K562 (cell line): ENCODE measurements at regions not wholly inside any gene's neighbourhood (a gene's known extent, or its start where the extent isn't known, plus 50 kb on each side); places are given as distances from the start of the nearest gene placed in this dataset.

ENCODE experiments used
- ATAC-seq: fragments of 200-7000 bp; cut with Tn5 transposase; 3 replicates; pipeline ENCODE4 v1.9.1; 2020; ENCODE audit warnings: moderate library complexity
- BruUV-seq: library from RNA; stranded (reverse); fragments of 400-500 nt; replicated peaks from 2 replicates; lab custom pipeline; 2021; lab: Mats Ljungman, UMichigan
- CTCF ChIA-PET: fragments of 300-600 bp; formaldehyde crosslinking; extraction: SDS; loops from one replicate; lab custom pipeline; 2021; ENCODE audit warnings: low intra/inter-chr PET ratio; lab: Yijun Ruan, JAX
- POLR2A ChIA-PET: fragments of 300-600, 350-650 bp; sonication (Branson Sonifier 250); formaldehyde crosslinking; extraction: SDS; loops from one replicate; lab custom pipeline; 2021; ENCODE audit warnings: antibody characterized with exemption, inconsistent platforms; lab: Yijun Ruan, JAX
- DNase-seq, 4 experiments: peaks; one replicate each; pipeline versions ENCODE4 v3.0.0 to v3.0.0-alpha.2; 2011 to 2018; ENCODE audit warnings: low spot score in 3 of 4, mixed read lengths in 3 of 4; ENCODE audit errors: extremely low read depth in 1 of 4
- FAIRE-seq: peaks from 2 replicates; lab custom pipeline; 2011; peaks lifted over from hg19 to GRCh38; lab: Jason Lieb, UNC
- H2AFZ ChIP-seq: 2 replicates; pipeline ENCODE4 v1.6.0; 2011; ENCODE audit warnings: low read depth, low read length, control low read depth, inconsistent platforms
- H3K27ac ChIP-seq: fragments of 200-600 bp; 3 replicates; pipeline ENCODE4 v1.8.0; 2011; ENCODE audit warnings: low read depth, mild to moderate bottlenecking, control low read depth, inconsistent platforms, low read length, moderate library complexity, mixed read lengths; ENCODE audit errors: extremely low read depth
- H3K27me3 ChIP-seq, 2 experiments: fragments of 300-600 bp in 1 of 2; 2 replicates in 1 of 2; 3 replicates in 1 of 2; pipeline versions ENCODE4 v1.6.0 to v1.8.0; 2011; ENCODE audit warnings: inconsistent platforms in 2 of 2, low read length in 2 of 2, mild to moderate bottlenecking in 1 of 2, mixed read lengths in 1 of 2, moderate library complexity in 1 of 2; ENCODE audit not compliant: control insufficient read depth in 2 of 2, insufficient read depth in 2 of 2
- H3K36me3 ChIP-seq: fragments of 300-600 bp; 3 replicates; pipeline ENCODE4 v1.8.0; 2011; ENCODE audit warnings: mild to moderate bottlenecking, low read length, inconsistent platforms; ENCODE audit not compliant: control insufficient read depth, insufficient read depth
- H3K4me1 ChIP-seq, 2 experiments: fragments of 200-600 bp in 1 of 2; replicated peaks in 1 of 2; 2 replicates in 1 of 2; 3 replicates in 1 of 2; pipeline versions ENCODE4 v1.5.1 to v1.8.0; 2011; ENCODE audit warnings: inconsistent platforms in 2 of 2, low read length in 2 of 2, mild to moderate bottlenecking in 1 of 2, mixed read lengths in 1 of 2, moderate library complexity in 1 of 2; ENCODE audit not compliant: control insufficient read depth in 2 of 2, insufficient read depth in 2 of 2
- H3K4me2 ChIP-seq: 2 replicates; pipeline ENCODE4 v1.6.1; 2011; ENCODE audit warnings: low read length, control low read depth, inconsistent platforms, mixed read lengths; ENCODE audit not compliant: insufficient read depth
- H3K4me3 ChIP-seq: fragments of 200-600 bp; sonication (generic), shearing (Covaris generic); 2 replicates; pipeline ENCODE4 v1.5.1; 2016; ENCODE audit warnings: control low read depth, inconsistent platforms
- H3K79me2 ChIP-seq: fragments of 200-600 bp; 3 replicates; pipeline ENCODE4 v1.8.0; 2011; ENCODE audit warnings: low read length, inconsistent platforms; ENCODE audit not compliant: control insufficient read depth, insufficient read depth
- H3K9ac ChIP-seq, 2 experiments: 2 replicates each; pipeline versions ENCODE4 v1.6.0 to v1.6.1; 2011; ENCODE audit warnings: low read depth in 2 of 2, low read length in 2 of 2, control low read depth in 1 of 2, inconsistent platforms in 1 of 2, mild to moderate bottlenecking in 1 of 2, mixed read lengths in 1 of 2; ENCODE audit not compliant: insufficient read depth in 1 of 2
- H3K9me1 ChIP-seq: one replicate; pipeline ENCODE4 v1.6.0; 2011; ENCODE audit warnings: inconsistent platforms, mild to moderate bottlenecking, low read length, moderate library complexity; ENCODE audit not compliant: control insufficient read depth, insufficient read depth
- H3K9me3 ChIP-seq: replicated peaks from 2 replicates; pipeline ENCODE4 v1.5.1; 2011; ENCODE audit warnings: low read depth, low read length, inconsistent platforms; ENCODE audit not compliant: control insufficient read depth, insufficient read depth
- H4K20me1 ChIP-seq: replicated peaks from 2 replicates; pipeline ENCODE4 v1.6.1; 2011; ENCODE audit warnings: low read length, inconsistent platforms, mixed read lengths; ENCODE audit not compliant: control insufficient read depth, insufficient read depth
- HDAC3 ChIP-seq: fragments of 450-650 bp; IDR thresholded peaks from 2 replicates; pipeline ENCODE4 v1.6.1; 2018; ENCODE audit warnings: borderline replicate concordance, mild to moderate bottlenecking, moderate library complexity; ENCODE audit not compliant: partially characterized antibody
- RAD51 ChIP-seq: fragments of 450-650 bp; IDR thresholded peaks from 2 replicates; pipeline ENCODE4 v1.7.1; 2016; ENCODE audit warnings: low read depth, mild to moderate bottlenecking, borderline replicate concordance
- RBFOX2 ChIP-seq: fragments of 200-400 bp; formaldehyde crosslinking; IDR thresholded peaks from 2 replicates; pipeline ENCODE4 v1.6.1; 2017; ENCODE audit warnings: low read depth, mild to moderate bottlenecking, low read length, moderate library complexity
- ZNF3 ChIP-seq: fragments of 250-450 bp; sonication (Bioruptor Pico); IDR thresholded peaks from 2 replicates; pipeline ENCODE4 v1.5.0; 2021; ENCODE audit warnings: mild to moderate bottlenecking, moderate library complexity
- ZNF384 ChIP-seq: IDR thresholded peaks from 2 replicates; pipeline ENCODE4 v1.6.1; 2012; ENCODE audit warnings: low read depth, low read length, improper control_type of control experiment
- WGBS: fragments of 100-300 bp; shearing (Covaris generic); methylation state at CpG from one replicate; pipeline ENCODE4 v1.1.6; 2016; ENCODE audit warnings: low coverage, mixed read lengths; ENCODE audit not compliant: insufficient coverage; ENCODE audit errors: missing lambda C conversion rate; 5-methylcytosine and 5-hydroxymethylcytosine counted together
- in situ Hi-C: fragments of 300-500 bp; cut with MboI; formaldehyde crosslinking; loops from 4 replicates; pipeline ENCODE4 v1.15.0; 2018; ENCODE audit warnings: inconsistent platforms, mixed read lengths
- intact Hi-C: fragments of 100-400 bp; cut with micrococcal nuclease; formaldehyde crosslinking; loops from 2 replicates; pipeline ENCODE4 v1.14.2; 2022
- TF ChIP-seq, protein P1 (sequence below), 2 experiments: fragments of 450-650 bp; IDR thresholded peaks; 2 replicates each; pipeline ENCODE4 v1.6.1; 2018; ENCODE audit warnings: mild to moderate bottlenecking in 2 of 2, low read depth in 1 of 2; ENCODE audit not compliant: partially characterized antibody in 2 of 2
- TF ChIP-seq, protein P2 (sequence below): IDR thresholded peaks from 2 replicates; pipeline ENCODE4 v1.6.1; 2016; ENCODE audit warnings: missing genetic modification characterization, missing compliant biosample characterization

DNA sequence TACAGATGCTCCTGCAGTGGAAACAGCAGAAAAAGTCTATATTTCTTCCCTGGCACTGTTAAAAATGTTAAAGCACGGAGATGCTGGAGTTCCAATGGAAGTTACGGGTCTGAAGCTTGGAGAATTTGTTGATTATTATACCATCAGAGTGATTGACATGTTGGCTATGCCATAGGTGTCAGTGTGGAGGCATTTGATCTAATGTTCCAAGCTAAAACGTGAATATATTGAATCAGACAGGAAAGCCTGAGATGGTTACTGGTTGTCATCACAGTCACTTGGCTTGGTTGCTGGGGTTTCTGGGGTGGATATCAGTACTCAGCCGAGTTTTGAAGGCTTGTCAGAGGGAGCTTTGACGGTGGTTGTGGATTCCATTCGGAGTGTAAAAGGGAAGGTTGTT is 262.9 kb upstream of the CNTNAP5 start:
- ATAC-seq, result no peak
- no peak for TF ChIP-seq RAD51
- no peak for TF ChIP-seq ZNF384
- no peak for TF ChIP-seq RBFOX2
- TF ChIP-seq HDAC3, result no peak
- CTCF ChIA-PET, result no interaction called here
- no peak for FAIRE-seq
- POLR2A ChIA-PET, result no interaction called here
- Histone ChIP-seq H3K4me1 (no peaks in the 10 kb centered on the region), H2AFZ (no peak overlapping the region), H3K9me3 (peaks cover 3% of the 10 kb centered on the region; the same call in 1 of the 2 replicates), H3K4me2 (no peak overlapping the region), H3K27ac (no peak overlapping the region), H3K27me3 (no peaks in the 10 kb centered on the region), H3K4me3 (no peak overlapping the region), H3K36me3 (no peaks in the 10 kb centered on the region), H3K9ac (no peak overlapping the region), H3K79me2 (no peaks in the 10 kb centered on the region), H3K9me1 (no peaks in the 10 kb centered on the region), H4K20me1 (no peaks in the 10 kb centered on the region)
- intact Hi-C loops, result no loop called here
- DNase-seq, result no peak
- WGBS, result 0% methylated on average over 6 of the region's 6 CpGs
- in situ Hi-C loops, result no loop called here
- no TSS peak for BruUV-seq

DNA sequence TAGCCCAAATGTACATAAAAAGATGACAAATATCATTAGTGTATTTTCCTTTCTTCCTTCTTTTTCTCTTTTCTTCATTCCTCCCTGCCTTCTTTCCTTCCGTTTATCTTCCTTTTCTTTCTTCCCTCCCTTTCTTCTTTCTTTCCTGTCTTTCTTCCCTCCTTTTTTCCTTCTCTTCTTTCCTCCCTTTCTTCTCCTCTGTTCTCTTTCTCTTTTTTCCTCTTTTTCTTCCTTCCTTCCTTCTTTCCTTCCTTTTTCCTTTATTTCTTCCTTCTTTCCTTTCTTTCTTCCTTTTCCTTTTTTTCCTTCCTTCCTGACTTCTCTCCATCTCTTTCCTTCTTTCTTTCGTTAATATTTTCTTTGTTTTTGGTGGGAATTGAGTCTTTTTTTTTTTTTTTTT is 256.9 kb upstream of the CNTNAP5 start:
- no peak for DNase-seq
- Histone ChIP-seq H3K27me3 (no peaks in the 10 kb centered on the region), H3K4me1 (no peaks in the 10 kb centered on the region), H3K4me2 (no peak overlapping the region), H3K27ac (no peak overlapping the region), H3K9me3 (peaks cover 4% of the 10 kb centered on the region; the same call in 1 of the 2 replicates), H3K36me3 (no peaks in the 10 kb centered on the region), H2AFZ (no peak overlapping the region), H3K9ac (no peak overlapping the region), H3K79me2 (no peaks in the 10 kb centered on the region), H3K4me3 (no peak overlapping the region), H3K9me1 (no peaks in the 10 kb centered on the region), H4K20me1 (no peaks in the 10 kb centered on the region)
- no CpG with 5 or more reads among the region's 2 CpGs for WGBS
- ATAC-seq, result no peak
- FAIRE-seq, result no peak
- intact Hi-C loops (no loop called here), in situ Hi-C loops (no loop called here)
- no TSS peak for BruUV-seq
- POLR2A ChIA-PET, result no interaction called here
- CTCF ChIA-PET, result no interaction called here
- TF ChIP-seq, protein P1, sequence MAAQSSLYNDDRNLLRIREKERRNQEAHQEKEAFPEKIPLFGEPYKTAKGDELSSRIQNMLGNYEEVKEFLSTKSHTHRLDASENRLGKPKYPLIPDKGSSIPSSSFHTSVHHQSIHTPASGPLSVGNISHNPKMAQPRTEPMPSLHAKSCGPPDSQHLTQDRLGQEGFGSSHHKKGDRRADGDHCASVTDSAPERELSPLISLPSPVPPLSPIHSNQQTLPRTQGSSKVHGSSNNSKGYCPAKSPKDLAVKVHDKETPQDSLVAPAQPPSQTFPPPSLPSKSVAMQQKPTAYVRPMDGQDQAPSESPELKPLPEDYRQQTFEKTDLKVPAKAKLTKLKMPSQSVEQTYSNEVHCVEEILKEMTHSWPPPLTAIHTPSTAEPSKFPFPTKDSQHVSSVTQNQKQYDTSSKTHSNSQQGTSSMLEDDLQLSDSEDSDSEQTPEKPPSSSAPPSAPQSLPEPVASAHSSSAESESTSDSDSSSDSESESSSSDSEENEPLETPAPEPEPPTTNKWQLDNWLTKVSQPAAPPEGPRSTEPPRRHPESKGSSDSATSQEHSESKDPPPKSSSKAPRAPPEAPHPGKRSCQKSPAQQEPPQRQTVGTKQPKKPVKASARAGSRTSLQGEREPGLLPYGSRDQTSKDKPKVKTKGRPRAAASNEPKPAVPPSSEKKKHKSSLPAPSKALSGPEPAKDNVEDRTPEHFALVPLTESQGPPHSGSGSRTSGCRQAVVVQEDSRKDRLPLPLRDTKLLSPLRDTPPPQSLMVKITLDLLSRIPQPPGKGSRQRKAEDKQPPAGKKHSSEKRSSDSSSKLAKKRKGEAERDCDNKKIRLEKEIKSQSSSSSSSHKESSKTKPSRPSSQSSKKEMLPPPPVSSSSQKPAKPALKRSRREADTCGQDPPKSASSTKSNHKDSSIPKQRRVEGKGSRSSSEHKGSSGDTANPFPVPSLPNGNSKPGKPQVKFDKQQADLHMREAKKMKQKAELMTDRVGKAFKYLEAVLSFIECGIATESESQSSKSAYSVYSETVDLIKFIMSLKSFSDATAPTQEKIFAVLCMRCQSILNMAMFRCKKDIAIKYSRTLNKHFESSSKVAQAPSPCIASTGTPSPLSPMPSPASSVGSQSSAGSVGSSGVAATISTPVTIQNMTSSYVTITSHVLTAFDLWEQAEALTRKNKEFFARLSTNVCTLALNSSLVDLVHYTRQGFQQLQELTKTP (IDR thresholded peaks at IDR 0.05; ENCODE audit: low read depth in 1 of 2, partially characterized antibody in 2 of 2), result no peak
- TF ChIP-seq, protein P2, sequence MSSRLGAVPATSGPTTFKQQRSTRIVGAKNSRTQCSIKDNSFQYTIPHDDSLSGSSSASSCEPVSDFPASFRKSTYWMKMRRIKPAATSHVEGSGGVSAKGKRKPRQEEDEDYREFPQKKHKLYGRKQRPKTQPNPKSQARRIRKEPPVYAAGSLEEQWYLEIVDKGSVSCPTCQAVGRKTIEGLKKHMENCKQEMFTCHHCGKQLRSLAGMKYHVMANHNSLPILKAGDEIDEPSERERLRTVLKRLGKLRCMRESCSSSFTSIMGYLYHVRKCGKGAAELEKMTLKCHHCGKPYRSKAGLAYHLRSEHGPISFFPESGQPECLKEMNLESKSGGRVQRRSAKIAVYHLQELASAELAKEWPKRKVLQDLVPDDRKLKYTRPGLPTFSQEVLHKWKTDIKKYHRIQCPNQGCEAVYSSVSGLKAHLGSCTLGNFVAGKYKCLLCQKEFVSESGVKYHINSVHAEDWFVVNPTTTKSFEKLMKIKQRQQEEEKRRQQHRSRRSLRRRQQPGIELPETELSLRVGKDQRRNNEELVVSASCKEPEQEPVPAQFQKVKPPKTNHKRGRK (tag), result peak; percentile 68; the same call in 1 of the 2 replicates
- no peak for TF ChIP-seq ZNF3
